Activated naive CD4-positive, alpha-beta T cell treated with Interleukin-2 at 50 U/mL for 16 hours (primary cell): ENCODE measurements at regions not wholly inside any gene's neighbourhood (a gene's known extent, or its start where the extent isn't known, plus 50 kb on each side); places are given as distances from the start of the nearest gene placed in this dataset.

Experiments
- DNase-seq: peaks from one replicate; pipeline ENCODE4 v3.0.0-alpha.2; 2020

DNA sequence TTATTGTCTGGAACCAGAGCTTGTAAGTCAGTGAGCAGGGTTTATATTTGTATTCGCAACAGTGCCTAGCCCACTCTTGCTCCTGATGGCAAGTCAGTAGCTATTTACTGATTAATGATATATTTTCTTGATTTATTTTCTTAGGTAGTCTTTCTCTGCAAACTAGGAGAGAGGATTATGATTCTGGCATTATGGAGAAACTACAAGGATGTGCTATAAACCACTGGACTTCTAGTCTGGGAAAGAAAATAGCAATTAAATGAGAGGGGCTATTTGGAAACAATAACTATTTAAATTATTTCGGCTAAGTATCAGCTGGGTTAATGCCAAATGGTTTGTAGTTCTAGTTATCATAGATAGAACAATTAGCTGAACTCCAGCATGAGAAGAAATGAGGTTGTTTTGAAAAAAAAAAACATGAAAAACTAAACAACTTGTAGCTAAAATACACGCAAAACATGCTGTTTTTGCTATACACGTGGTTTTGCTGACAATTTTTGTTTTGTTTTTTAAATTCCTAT, 304.9 kb upstream of the TCF21 start:
- no peak for DNase-seq

- DNase-seq: no peak
Observed at GRCh38 chr6:133584823-133585222, 304.1 kb upstream of the TCF21 start.

GRCh38 chr6:133585978-133586377, 302.9 kb upstream of the TCF21 start:
- DNase-seq: no peak

GRCh38 chr6:133587546-133588160, 301.3 kb upstream of the TCF21 start:
- DNase-seq: no peak

DNA sequence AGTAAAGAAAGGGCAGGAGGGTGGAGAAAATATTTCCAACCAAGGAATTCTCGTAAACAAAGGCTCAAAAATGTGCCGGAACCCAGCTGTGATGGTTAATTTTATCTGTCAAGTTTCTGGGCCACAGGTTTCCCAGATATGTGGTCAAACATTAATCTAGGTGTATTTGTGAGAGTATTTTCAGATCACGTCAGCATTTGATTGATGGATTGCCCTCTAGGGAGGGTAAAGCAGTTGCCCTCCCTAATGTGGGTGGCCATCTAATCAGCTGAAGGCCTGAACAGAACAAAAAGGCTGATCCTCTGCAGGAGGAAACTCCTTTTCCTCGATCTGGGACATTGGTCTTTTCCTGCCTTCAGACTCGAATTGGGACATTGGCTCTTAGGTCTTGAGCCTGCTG, 298.7 kb upstream of the TCF21 start:
- DNase-seq: no peak

GRCh38 chr6:133590814-133591213, 298.1 kb upstream of the TCF21 start:
- DNase-seq: no peak

DNA sequence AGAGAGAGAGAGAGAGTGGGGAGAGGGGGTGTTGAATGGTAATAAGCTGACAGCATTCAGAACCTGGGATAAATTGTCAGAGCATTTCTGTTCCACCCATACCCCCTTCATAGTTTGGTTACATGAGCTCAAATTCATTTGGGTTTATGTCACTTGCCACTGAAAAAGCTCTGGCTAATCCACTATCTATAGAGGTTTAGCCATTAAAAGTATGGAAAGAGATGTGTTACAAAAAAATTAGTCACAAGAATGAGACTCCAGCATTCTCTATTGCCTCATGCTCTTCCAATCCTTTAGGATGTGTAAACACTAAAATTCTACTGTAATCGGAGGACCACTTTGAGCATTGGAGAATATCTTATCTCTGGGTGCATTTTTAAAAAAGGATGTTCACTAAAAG, 297.6 kb upstream of the TCF21 start:
- DNase-seq: no peak

DNA sequence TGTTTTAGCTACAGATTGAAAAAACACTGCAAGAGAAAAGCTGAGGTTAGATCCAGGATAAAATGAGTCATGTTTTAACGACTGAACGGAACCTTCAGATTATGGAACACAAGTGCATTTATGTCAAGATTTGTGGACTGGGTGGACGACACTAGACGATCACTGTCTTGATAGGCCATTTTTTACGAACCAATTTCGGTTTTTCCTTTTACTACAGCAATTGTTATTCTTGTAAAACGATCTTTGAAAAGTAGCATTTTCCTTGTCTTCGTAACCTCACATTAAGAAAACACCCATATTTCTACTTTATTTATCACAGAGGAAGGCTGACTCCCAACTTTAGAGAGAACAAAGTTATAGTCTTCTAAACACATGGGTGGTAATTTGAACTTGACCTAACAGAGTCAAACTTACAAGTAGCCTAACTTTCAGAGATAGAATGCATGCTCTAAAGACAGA, 294.2 kb upstream of the TCF21 start:
- no peak for DNase-seq

DNA sequence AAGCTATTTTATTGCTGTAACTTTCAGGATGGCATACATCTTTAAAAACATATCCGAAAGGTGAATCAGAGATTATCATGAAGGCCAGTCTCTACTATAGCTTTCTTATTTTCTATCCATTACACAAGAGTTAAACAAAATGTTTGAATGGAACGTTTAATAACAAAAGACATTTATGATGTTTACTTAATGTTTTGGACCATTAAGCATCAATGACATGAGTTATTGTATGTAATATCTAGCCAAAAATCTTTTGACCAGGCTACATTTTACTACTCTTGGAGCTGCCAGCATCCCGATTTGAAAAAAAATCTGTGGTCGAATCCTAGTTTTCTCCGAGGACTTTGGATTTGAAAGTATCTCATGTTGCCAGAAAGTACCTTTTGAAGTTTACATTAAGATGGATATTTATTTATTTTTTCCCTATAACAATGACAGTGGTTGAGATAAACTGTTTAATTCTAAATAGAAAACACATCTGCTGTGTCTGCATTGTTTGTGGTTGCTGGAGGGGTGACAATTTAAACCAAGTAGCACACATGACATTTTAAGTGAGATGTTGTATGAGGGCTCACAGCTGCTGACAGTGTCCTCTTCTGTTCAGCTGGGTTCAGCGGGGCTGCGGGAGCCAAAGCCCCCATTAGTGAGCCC, 293.7 kb upstream of the TCF21 start:
- no peak for DNase-seq

GRCh38 chr6:133606852-133607251, 282.1 kb upstream of the TCF21 start:
- DNase-seq: no peak

DNA sequence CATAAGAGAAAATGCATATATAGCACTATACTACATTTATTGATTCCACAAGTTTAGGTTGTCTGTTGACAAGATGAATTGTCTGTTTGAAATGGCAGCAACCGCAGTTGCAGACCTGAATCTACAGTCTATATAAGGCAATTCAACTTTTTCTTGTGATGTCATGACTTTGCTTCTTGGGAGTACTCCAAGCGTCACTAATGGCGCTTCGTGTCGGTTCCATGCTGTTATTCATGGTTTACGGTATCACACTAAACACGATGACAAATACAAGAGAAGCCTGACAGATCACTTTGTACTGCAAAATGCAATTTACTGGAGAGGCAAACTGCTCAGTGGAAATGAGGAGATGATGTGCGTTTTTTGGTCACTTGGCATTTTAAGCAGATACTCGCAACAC, 280.3 kb upstream of the TCF21 start:
- DNase-seq: no peak

GRCh38 chr6:133609415-133610226, 279.3 kb upstream of the TCF21 start:
- no peak for DNase-seq

DNA sequence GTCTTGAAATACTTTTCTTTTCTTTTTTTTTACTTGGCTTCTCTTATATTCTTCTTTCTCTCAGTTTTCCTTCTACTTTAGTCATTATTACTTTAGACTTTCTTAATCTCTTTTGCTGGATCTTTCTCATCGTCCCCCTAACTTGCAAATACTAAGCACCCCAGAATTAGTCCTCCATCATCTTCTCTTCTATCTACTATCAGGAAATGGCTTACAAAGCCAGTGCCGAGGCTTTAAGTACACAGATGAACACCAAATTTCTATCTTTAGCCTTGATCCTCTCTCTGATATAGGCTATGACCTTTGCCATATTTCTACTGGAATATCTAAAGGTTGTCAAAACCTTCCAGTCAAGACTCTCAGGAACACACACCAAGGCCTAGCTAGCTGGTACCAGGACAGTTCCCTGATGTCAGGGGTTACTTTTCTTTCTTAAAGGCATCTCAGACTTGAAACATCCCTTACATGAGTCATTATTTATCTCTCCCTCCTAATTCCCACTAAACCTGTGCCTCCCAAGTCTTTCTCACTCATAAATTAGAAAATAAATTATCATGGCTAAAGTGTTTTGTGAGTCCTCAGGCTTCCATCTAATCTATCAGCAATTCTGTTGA, 278.6 kb upstream of the TCF21 start:
- no peak for DNase-seq

DNA sequence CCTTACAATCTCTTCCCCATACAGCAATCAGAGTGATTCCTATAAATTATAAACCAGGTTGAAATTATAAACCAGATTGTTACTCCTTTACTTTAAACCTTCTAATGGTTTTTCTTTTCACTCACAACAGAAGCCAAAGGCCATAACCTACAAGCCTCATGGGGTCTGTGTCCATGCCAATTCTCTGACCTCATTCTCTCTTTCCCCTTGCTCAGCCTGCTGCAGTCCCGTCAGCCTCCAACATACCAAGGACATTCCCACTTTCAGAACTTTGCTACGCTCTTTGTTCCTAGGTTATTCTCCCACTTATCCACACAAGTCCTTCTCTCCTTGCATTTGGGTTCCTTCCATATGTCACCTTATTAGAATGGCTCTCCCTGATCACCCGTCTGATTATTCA, 277.9 kb upstream of the TCF21 start:
- DNase-seq: no peak

DNA sequence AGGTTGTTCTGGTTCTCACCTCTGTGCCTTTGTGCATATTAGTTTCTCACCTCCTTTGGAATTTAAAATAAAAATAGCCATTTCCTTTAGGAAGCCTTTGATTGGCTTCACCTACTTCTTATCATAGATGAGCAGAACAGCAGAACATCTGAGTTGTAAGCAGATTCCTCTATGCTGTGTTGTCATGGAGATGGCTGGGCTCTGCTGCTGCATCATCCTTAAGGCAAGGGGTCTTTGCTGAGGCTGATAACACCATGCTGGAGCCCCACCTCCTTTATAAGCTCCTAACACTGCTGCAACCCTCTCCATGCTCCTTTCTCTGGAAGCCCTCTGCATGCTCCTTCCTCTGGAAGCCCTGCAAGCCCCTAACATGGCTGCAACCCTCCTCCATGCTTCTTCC, 276.5 kb upstream of the TCF21 start:
- DNase-seq: no peak

DNA sequence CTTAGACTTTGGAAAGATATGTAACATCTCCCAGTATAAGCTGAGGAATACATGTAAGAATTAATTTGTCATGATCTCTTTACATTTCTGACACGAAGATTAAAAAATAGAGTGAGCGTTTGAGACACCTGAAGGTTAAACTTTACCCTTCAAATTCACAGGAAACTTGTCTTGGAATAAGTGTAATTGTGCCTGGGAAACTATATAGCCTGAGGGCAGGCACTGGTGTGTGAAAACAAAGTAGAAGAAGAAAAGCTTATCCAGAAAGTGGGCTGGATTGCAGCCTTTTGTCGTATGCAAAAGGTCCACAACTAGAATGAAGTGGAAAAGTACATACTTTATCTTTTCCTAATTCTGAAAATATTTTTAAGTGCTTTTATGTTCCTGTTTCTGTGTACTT, 275.7 kb upstream of the TCF21 start:
- DNase-seq: no peak

- no peak for DNase-seq
Observed at GRCh38 chr6:133621751-133622150, 267.2 kb upstream of the TCF21 start.

DNA sequence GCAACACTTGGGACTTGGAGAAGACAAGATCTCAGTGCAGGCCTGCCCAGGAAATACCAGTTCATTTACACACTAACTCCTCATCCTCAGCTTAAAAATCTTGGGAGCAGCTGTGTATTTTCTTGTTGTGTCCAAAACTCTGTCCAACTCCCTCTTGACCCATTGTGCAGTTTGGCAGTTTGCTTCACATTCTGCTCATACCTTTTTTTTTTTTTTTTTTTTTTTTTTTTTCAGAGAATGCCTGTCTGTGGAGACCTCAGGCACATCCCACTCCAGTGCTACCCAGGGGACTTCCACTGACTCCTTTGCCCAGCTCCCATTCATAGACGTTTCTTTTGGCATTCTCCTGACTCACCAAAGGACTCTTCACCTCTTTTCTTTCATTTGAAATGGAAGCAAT, 265.8 kb upstream of the TCF21 start:
- no peak for DNase-seq

DNA sequence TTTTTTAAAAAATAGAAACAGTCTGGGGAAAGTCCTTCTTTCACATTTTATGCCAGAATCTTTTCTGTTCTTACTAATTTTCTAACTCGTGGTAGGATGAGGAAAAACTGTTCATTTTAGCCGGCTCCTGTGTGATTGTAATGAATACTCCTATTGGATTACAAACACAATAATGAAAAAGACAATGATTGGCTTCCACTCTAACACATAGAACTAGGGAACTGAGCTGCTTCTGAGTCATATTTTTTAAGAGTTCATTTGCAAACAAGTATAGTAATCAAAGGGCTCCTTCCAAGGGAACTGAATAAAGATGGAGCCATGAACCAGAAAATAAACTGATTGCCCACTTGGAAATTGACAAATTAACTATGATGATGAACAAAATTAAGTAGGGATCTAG, 265.3 kb upstream of the TCF21 start:
- DNase-seq: no peak

DNA sequence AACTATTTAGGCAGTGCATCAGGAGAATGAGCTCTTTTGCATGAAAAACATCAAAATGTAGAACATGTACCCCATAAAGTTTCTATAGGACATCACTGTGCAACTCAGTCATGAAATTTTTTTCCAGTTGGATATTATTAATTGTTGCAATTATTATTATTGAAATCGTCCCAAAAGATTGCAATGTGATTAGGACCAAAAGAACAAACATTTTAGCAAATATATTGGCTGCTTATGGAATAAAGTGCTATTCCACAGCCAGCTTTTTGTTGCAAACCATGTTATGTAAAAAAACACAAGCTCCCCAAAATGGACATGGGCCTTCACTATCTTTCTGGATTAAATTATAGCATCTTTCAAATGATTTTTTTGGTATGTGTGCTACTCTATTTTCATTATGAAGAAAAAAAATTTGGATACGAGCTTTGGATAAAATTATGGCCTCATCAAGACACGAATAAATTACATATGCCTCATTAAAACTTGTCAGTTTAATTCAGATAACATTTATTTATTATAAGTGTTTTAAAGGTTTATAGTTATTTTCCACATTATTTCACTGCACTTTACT, 262.7 kb upstream of the TCF21 start:
- DNase-seq: no peak

GRCh38 chr6:133629970-133630369, 258.9 kb upstream of the TCF21 start:
- DNase-seq: no peak

DNA sequence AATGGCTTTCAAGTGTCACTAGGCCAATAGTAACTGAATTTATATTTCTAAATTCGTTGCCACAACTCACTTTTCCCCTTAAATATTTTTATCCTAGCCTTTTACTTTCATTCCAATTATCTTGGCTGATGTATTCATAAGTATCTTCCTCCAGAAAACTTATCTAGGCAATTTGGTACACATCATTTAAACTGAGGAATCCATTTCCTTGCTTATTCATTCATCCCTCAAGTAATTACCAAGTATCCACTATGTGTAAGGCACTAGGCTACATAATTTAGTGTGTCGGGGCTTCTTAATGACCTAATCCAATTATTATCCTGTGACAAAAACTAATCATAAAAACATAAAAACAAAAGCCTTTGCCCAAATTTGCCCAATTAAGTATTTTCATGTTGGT, 258.3 kb upstream of the TCF21 start:
- no peak for DNase-seq

GRCh38 chr6:133631421-133631820, 257.5 kb upstream of the TCF21 start:
- DNase-seq: no peak
